Cardiac muscle cell (in vitro differentiated cells and primary cell): ENCODE measurements at regions not wholly inside any gene's neighbourhood (a gene's known extent, or its start where the extent isn't known, plus 50 kb on each side); places are given as distances from the start of the nearest gene placed in this dataset.

ENCODE experiments used
- DNase-seq, 2 donors: peaks; one replicate each; pipeline versions ENCODE4 v3.0.0 to v3.0.0-alpha.2; 2010 to 2017; ENCODE audit warnings: low read depth in 1 of 2, low spot score in 1 of 2
- H3K27ac ChIP-seq: fragments of 200-600 bp; sonication (generic); 2 replicates; pipeline ENCODE4 v1.5.1; 2016
- H3K27me3 ChIP-seq: fragments of 200-600 bp; sonication (generic); 2 replicates; pipeline ENCODE4 v1.6.0; 2016; ENCODE audit warnings: control low read depth
- H3K36me3 ChIP-seq: fragments of 200-600 bp; sonication (generic); 2 replicates; pipeline ENCODE4 v1.5.1; 2016; ENCODE audit warnings: control low read depth
- H3K4me1 ChIP-seq: fragments of 200-600 bp; sonication (generic); 2 replicates; pipeline ENCODE4 v1.8.1; 2017; ENCODE audit warnings: low read depth, mild to moderate bottlenecking, mixed run types
- H3K4me3 ChIP-seq: fragments of 200-600 bp; sonication (generic); 2 replicates; pipeline ENCODE4 v1.5.1; 2016; ENCODE audit warnings: mild to moderate bottlenecking
- H3K9me3 ChIP-seq: fragments of 200-600 bp; sonication (generic); 2 replicates; pipeline ENCODE4 v1.5.1; 2017; ENCODE audit warnings: low read depth, mild to moderate bottlenecking, control low read depth
- CTCF ChIP-seq: IDR thresholded peaks from 2 replicates; pipeline ENCODE4 v1.5.1; 2012; ENCODE audit warnings: low read depth, mild to moderate bottlenecking, low read length

GRCh38 chr13:44874176-44874575 lies 115.1 kb downstream of the NUFIP1 start:
- H3K4me1 ChIP-seq = no peaks in the 10 kb centered on the region
- no peak for DNase-seq
- H3K36me3 ChIP-seq = no peaks in the 10 kb centered on the region
- no peaks in the 10 kb centered on the region for H3K27me3 ChIP-seq
- no peak overlapping the region for H3K27ac ChIP-seq
- no peak overlapping the region for H3K4me3 ChIP-seq
- H3K9me3 ChIP-seq = no peaks in the 10 kb centered on the region
- no peak for TF ChIP-seq CTCF

GRCh38 chr13:44873461-44873860 lies 115.8 kb downstream of the NUFIP1 start:
- Histone ChIP-seq H3K27me3 (no peaks in the 10 kb centered on the region), H3K9me3 (no peaks in the 10 kb centered on the region), H3K27ac (no peak overlapping the region), H3K4me3 (no peak overlapping the region), H3K36me3 (no peaks in the 10 kb centered on the region), H3K4me1 (no peaks in the 10 kb centered on the region)
- peak in 1 of 2 donors; percentile 23 for DNase-seq
- TF ChIP-seq CTCF = no peak

- no peaks in the 10 kb centered on the region for H3K9me3 ChIP-seq
- no peak overlapping the region for H3K27ac ChIP-seq
- TF ChIP-seq CTCF = no peak
- no peaks in the 10 kb centered on the region for H3K4me1 ChIP-seq
- DNase-seq = peak in 1 of 2 donors; percentile 22
- H3K4me3 ChIP-seq = no peak overlapping the region
- no peaks in the 10 kb centered on the region for H3K27me3 ChIP-seq
- H3K36me3 ChIP-seq = no peaks in the 10 kb centered on the region
Observed at GRCh38 chr13:44872751-44873150, 116.5 kb downstream of the NUFIP1 start.

GRCh38 chr13:44870456-44870929 lies 118.8 kb downstream of the NUFIP1 start:
- H3K27me3 ChIP-seq = no peaks in the 10 kb centered on the region
- no peaks in the 10 kb centered on the region for H3K36me3 ChIP-seq
- H3K4me3 ChIP-seq = no peak overlapping the region
- no peaks in the 10 kb centered on the region for H3K4me1 ChIP-seq
- H3K27ac ChIP-seq = no peak overlapping the region
- TF ChIP-seq CTCF = no peak
- H3K9me3 ChIP-seq = no peaks in the 10 kb centered on the region
- no peak for DNase-seq

- Histone ChIP-seq H3K4me3 (no peak overlapping the region), H3K4me1 (no peaks in the 10 kb centered on the region), H3K27ac (no peak overlapping the region), H3K36me3 (no peaks in the 10 kb centered on the region), H3K27me3 (no peaks in the 10 kb centered on the region), H3K9me3 (no peaks in the 10 kb centered on the region)
- no peak for TF ChIP-seq CTCF
- DNase-seq = no peak
Observed at GRCh38 chr13:44869167-44869566, 120.1 kb downstream of the NUFIP1 start.

- H3K4me3 ChIP-seq = no peak overlapping the region
- H3K27ac ChIP-seq = no peak overlapping the region
- no peaks in the 10 kb centered on the region for H3K4me1 ChIP-seq
- DNase-seq = no peak
- H3K9me3 ChIP-seq = no peaks in the 10 kb centered on the region
- no peaks in the 10 kb centered on the region for H3K27me3 ChIP-seq
- no peak for TF ChIP-seq CTCF
- H3K36me3 ChIP-seq = no peaks in the 10 kb centered on the region
Observed at GRCh38 chr13:44868397-44868796, 120.9 kb downstream of the NUFIP1 start.
